ENCODE measurements at regions not wholly inside any gene's neighbourhood (a gene's known extent, or its start where the extent isn't known, plus 50 kb on each side); places are given as distances from the start of the nearest gene placed in this dataset.
A peak's percentile ranks its signal among the peaks of the same experiment; 100 is the strongest.

DNA sequence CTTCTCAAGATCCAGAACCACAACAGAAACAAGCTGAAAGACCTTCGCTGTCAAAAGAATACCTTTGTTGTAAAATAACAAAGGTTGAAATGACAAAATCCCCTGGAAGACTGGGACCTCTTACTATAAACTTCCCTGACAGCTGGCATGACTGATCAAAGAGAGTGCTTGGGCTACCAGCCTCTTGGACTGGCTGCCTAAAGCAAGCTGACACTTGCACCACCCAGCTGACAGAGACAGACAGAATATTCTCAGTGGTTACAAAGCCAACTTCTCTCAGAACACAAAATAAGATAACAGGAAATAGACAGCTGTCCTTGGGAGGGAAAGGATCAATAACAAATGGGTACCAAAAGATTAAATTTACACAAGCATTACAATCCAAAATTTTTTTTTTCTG lies 241.7 kb upstream of the SPOCK3 start:
- no peak for DNase-seq (ENCODE audit: low read depth in 2 of 2)

DNA sequence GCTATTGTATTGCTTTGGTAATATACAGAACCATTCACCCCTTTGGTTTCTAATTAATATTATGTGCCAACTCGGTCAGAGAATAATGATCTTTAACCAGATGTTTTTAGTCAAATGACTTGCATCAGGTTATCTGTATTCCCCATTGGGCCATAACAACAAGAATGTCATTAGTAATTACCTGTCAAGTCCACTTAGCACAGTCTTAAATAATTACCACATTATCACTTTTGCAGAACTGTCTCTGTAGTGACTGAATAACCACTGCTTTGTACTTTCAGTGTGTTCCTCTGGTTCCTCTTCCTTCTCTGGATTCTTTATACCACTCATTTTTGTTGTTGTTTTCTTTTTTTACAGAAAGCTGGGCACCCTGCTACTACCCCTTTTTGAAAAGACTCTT lies 257.7 kb upstream of the SPOCK3 start:
- no peak for DNase-seq (ENCODE audit: low read depth in 2 of 2)

- DNase-seq (ENCODE audit: low read depth in 2 of 2) = no peak
These were observed 275.3 kb upstream of the SPOCK3 start for GRCh38 chr4:167509551-167509950.

GRCh38 chr4:167524091-167524490 lies 289.8 kb upstream of the SPOCK3 start:
- DNase-seq (ENCODE audit: low read depth in 2 of 2) = no peak

GRCh38 chr4:167537761-167538160 lies 303.5 kb upstream of the SPOCK3 start:
- no peak for DNase-seq (ENCODE audit: low read depth in 2 of 2)

DNA sequence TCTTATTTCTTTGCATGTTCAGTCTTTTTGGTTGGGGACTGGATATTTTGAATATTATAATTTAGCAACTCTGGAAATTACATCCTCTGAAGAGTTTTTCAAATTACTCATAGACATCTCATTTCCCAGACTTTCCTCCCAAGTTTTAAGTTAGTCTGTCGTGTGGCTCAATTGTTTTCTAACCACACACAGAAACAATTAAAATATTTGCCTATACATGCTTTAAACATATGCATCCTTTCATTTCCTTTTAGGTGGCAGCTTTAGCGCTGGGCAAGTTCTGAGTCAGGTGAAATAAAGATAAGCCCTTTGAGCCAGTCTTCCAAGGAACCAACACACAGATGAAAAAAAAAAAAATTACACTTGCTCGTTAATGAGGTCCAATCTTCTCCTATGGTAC lies 307.0 kb upstream of the SPOCK3 start:
- no peak for DNase-seq (ENCODE audit: low read depth in 2 of 2)

DNA sequence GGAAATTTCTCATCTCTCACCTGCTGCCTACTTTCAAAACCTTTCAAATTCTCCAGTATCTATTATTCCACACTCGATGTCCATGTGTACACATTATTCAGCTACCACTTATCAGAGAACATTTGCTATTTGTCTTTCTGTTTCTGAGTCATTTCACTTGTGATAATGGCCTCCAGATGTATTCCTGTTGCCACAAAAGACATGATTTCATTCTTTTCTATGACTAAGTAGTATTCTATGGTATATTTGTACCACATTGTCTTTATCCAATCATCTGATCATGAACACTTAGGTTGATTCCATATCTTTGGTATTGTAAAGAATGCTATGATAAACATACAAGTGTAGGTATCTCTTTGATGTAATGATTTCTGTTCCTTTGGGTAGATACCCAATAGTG lies 310.1 kb upstream of the SPOCK3 start:
- DNase-seq (ENCODE audit: low read depth in 2 of 2) = no peak

DNA sequence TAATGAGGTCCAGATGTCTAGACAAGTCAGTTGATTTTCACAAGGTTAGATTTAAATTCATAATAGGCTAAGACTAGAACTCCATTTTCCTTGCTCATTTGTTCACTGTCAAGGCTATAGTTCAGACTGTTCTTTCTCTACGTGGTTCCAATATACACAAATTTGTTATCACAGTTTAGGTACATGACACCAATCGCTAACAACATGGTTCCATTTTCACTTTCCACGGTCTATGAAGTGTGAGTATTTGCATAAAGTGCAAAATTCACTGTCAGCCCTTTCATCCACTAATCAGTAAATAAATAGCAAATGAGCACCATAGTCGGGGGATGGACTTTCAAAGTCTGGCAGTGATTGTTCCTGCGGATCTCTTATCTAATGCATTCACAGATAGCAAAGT lies 315.7 kb upstream of the SPOCK3 start:
- DNase-seq (ENCODE audit: low read depth in 2 of 2) = no peak

DNA sequence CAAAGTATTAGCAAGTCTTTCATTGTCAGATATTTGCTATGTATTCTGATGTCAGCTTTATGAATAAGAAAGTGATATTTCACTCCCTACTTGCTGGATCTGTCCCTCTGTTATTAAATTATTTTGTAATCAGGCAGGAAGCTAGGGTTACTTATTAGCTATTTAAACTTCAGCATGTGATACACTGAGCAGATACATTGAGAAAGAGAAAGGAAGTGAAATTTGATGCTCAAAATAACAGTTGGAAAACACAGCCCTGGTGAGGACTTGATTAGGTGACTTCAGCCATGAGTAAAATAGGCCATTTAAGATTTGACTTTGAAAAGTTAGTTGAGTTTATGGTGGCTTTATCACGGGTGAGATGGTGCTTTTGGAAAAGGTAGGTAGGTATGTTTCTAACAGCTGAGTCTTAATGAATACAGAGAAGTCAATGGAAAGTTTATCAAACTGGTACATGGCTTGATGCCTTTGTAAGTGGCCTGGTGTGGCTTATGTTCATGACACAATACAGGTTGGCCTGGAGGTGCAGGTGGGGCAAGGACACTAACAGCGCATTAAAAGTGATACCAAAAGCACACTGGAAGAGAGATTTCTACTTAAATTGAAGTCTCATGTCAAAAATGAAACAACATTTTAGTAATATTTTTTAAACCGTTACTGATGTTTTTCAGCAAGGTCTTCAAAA lies 321.2 kb upstream of the SPOCK3 start:
- no peak for DNase-seq (ENCODE audit: low read depth in 2 of 2)

- no peak for DNase-seq (ENCODE audit: low read depth in 2 of 2)
These were observed 344.6 kb upstream of the SPOCK3 start for GRCh38 chr4:167578906-167579305.

DNA sequence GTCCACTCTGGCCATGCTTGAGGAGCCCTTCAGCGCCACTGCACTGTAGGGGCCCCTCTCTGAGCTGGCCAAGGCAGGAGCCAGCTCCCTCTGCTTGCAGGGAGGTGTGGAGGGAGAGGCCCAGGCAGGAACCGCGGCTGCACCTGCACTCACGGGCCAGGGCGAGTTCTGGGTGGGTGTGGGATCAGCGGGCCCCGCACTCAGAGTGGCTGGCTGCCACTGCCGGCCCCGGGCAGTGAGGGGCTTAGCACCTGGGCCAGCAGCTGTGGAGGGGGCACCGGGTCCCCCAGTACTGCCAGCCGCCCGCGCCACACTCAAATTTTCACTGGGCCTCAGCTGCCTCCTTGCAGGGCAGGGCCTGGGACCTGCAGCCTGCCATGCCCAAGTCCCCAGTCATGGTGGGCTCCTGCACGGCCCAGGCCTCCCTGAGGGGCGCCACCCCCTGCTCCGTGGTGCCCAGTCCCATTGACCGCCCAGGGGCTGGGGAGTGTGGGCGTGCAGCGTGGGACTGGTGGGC lies 347.2 kb upstream of the SPOCK3 start:
- no peak for DNase-seq (ENCODE audit: low read depth in 2 of 2)

GRCh38 chr4:167587361-167587760 lies 353.1 kb upstream of the SPOCK3 start:
- DNase-seq (ENCODE audit: low read depth in 2 of 2) = no peak

GRCh38 chr4:167595898-167596297 lies 361.6 kb upstream of the SPOCK3 start:
- no peak for DNase-seq (ENCODE audit: low read depth in 2 of 2)

DNA sequence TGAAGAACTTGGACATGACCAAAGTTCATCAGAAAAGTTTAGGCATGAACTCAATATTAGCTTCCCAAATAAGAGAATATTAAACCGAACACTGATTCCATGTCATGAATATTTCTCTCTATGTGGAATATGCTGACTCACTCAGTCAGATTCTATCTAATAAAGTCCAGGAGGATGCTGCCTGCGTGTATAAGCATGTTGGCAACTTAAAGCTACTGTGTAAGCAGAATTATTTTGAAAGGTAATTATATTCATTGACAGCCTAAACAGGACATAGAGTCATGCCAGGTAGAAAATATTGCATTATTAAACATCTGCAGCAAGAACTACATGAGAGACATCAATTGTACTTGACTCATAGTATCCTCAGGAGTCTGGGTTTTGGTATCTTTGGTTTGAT lies 367.9 kb upstream of the SPOCK3 start:
- no peak for DNase-seq (ENCODE audit: low read depth in 2 of 2)

GRCh38 chr4:167606551-167606950 lies 372.3 kb upstream of the SPOCK3 start:
- DNase-seq (ENCODE audit: low read depth in 2 of 2) = no peak

GRCh38 chr4:167613381-167613780 lies 379.1 kb upstream of the SPOCK3 start:
- no peak for DNase-seq (ENCODE audit: low read depth in 2 of 2)

GRCh38 chr4:167614866-167615265 lies 380.6 kb upstream of the SPOCK3 start:
- no peak for DNase-seq (ENCODE audit: low read depth in 2 of 2)

GRCh38 chr4:167616476-167616875 lies 382.2 kb upstream of the SPOCK3 start:
- no peak for DNase-seq (ENCODE audit: low read depth in 2 of 2)

DNA sequence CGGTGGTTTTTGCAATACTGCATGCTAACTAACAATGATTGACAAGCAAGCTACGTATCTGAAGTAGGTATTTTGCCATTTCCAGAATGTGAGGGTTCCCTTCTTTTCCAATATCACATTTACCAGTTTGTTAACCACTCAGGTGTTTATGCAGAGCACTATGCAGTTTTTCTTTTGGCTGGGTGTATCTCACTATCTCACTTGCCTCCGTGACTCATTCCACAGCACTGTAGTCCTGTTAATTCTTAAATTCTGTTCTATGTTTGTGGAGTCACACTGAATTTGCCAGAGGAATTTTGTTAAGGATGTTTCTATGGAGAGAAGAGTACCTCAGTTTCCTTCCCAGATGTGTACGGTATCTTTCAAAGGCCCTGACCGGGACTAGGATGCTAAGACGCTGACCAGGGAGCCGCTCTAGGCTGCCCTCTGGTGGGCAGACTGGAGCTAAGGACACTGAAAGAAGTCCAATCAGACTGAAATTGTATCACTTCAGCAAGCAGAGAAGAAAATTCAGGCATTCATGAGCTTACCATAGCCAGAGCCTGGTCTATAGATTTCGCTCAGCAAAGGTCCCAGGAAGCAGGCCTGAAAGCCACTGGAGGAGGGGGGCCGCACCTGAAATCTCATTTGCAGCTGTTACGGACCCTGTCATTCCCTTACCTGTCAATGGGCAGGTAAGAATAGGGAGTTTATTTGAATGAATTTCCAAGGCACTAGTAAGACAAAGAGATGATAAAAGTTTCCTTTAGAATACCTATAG lies 388.4 kb upstream of the SPOCK3 start:
- DNase-seq (ENCODE audit: low read depth in 2 of 2) = peak in 1 of 2 donors; percentile 46

DNA sequence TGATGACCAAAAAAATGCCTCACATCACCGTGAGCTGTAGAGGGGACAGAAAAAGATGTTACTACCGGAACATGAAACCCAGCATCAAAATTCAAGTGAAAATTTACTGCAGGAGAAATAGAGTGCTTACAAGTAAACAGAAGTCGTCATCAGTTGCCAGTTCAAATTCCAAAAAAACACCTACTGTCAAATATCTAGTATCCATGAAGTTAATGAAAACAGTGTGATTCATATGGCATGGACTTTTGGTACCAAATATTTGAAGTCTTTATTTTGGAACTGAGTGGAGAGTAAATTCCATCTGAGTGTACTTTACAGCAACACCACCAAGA lies 388.9 kb upstream of the SPOCK3 start:
- no peak for DNase-seq (ENCODE audit: low read depth in 2 of 2)

DNA sequence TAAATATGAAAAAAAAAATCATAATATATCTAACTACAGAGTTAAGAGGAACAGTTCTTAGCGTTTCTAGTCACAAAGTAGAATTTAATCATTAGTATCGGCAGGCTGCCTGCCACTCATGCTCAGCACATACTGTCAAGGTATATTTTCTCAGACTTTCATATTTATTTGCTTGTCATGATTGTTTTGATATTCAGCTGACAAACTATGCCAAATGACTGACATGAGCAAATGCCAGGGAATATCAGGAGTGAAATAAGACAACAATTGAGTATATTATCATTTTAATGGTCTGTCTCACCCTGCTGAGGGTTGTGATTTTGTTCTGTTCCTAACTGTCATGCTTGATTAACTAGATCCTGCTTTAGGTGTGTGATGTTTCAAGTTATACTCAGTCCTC lies 395.0 kb upstream of the SPOCK3 start:
- no peak for DNase-seq (ENCODE audit: low read depth in 2 of 2)

- no peak for DNase-seq (ENCODE audit: low read depth in 2 of 2)
These were observed 408.0 kb upstream of the SPOCK3 start for GRCh38 chr4:167642250-167642649.

DNA sequence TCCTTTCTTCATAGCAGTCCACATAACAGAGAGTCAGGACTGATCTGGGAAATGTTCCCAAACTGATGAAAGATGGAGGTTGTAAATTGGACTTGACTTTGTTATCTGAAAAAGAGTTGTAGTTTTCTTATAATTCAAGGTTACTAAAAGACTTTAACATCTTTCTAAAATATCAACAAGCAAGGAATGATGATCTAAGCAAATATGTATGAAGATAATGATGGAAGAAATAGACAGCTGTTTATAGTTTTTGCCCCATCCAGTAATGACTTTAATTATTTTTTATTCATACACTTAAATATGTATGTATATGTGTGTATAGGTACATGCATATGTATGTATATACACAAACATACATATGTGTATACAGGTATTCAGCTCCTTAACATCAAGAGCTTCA lies 411.1 kb upstream of the SPOCK3 start:
- no peak for DNase-seq (ENCODE audit: low read depth in 2 of 2)
